AG04450 (cell line): ENCODE measurements at regions not wholly inside any gene's neighbourhood (a gene's known extent, or its start where the extent isn't known, plus 50 kb on each side); places are given as distances from the start of the nearest gene placed in this dataset.

Experiments
- CTCF ChIA-PET: fragments of 300-600, 350-600 bp; formaldehyde crosslinking; extraction: SDS; loops from one replicate; lab custom pipeline; 2022; ENCODE audit warnings: antibody characterized with exemption, inconsistent platforms; lab: Charles Lee
- POLR2A ChIA-PET: fragments of 350-600 bp; formaldehyde crosslinking; extraction: SDS; loops from one replicate; lab custom pipeline; 2021; ENCODE audit warnings: antibody characterized with exemption, inconsistent platforms; lab: Yijun Ruan, JAX
- DNase-seq: peaks from one replicate; pipeline ENCODE4 v3.0.0-alpha.2; 2011; ENCODE audit warnings: low read depth, low spot score
- H3K27ac ChIP-seq: one replicate; pipeline ENCODE4 v1.5.1; 2012; ENCODE audit warnings: low read depth, low read length, control low read depth
- H3K27me3 ChIP-seq: one replicate; pipeline ENCODE4 v1.6.0; 2012; ENCODE audit warnings: low read length; ENCODE audit not compliant: control insufficient read depth, insufficient read depth
- H3K4me3 ChIP-seq: 2 replicates; pipeline ENCODE4 v1.5.1; 2011; ENCODE audit warnings: mild to moderate bottlenecking, low read depth, low read length, control low read depth
- H3K9me3 ChIP-seq: 2 replicates; pipeline ENCODE4 v1.5.1; 2012; ENCODE audit warnings: low read length; ENCODE audit not compliant: control insufficient read depth, insufficient read depth
- CTCF ChIP-seq: IDR thresholded peaks from 2 replicates; pipeline ENCODE4 v1.5.1; 2011; ENCODE audit warnings: low read depth, low read length, control low read depth, inconsistent platforms

GRCh38 chr2:239769554-239770245 lies 255.4 kb downstream of the NDUFA10 start:
- no peak overlapping the region for H3K4me3 ChIP-seq
- CTCF ChIA-PET: no interaction called here
- no peak for DNase-seq
- no peak for TF ChIP-seq CTCF
- no peaks in the 10 kb centered on the region for H3K27me3 ChIP-seq
- POLR2A ChIA-PET: no interaction called here
- no peak overlapping the region for H3K27ac ChIP-seq
- H3K9me3 ChIP-seq: peaks cover 83% of the 10 kb centered on the region

GRCh38 chr2:239768907-239769553 lies 256.1 kb downstream of the NDUFA10 start:
- Histone ChIP-seq H3K4me3 (no peak overlapping the region), H3K27me3 (no peaks in the 10 kb centered on the region), H3K27ac (no peak overlapping the region), H3K9me3 (peaks cover 86% of the 10 kb centered on the region)
- POLR2A ChIA-PET: no interaction called here
- TF ChIP-seq CTCF: no peak
- CTCF ChIA-PET: no interaction called here
- DNase-seq: no peak

- no peak for DNase-seq
- CTCF ChIA-PET: no interaction called here
Measured at GRCh38 chr2:239768031-239768790, 256.9 kb downstream of the NDUFA10 start.

GRCh38 chr2:239767021-239767905 lies 257.9 kb downstream of the NDUFA10 start:
- Histone ChIP-seq H3K9me3 (peaks cover 85% of the 10 kb centered on the region), H3K27me3 (no peaks in the 10 kb centered on the region), H3K27ac (no peak overlapping the region), H3K4me3 (no peak overlapping the region)
- no peak for DNase-seq
- ChIA-PET CTCF (no interaction called here), POLR2A (no interaction called here)
- TF ChIP-seq CTCF: no peak

More at GRCh38 chr2:239768031-239768790, 256.9 kb downstream of the NDUFA10 start:
- Histone ChIP-seq H3K27ac (no peak overlapping the region), H3K27me3 (no peaks in the 10 kb centered on the region), H3K9me3 (peaks cover 86% of the 10 kb centered on the region), H3K4me3 (no peak overlapping the region)
- TF ChIP-seq CTCF: no peak
- POLR2A ChIA-PET: no interaction called here
